ENCODE measurements at regions not wholly inside any gene's neighbourhood (a gene's known extent, or its start where the extent isn't known, plus 50 kb on each side); places are given as distances from the start of the nearest gene placed in this dataset.

DNA sequence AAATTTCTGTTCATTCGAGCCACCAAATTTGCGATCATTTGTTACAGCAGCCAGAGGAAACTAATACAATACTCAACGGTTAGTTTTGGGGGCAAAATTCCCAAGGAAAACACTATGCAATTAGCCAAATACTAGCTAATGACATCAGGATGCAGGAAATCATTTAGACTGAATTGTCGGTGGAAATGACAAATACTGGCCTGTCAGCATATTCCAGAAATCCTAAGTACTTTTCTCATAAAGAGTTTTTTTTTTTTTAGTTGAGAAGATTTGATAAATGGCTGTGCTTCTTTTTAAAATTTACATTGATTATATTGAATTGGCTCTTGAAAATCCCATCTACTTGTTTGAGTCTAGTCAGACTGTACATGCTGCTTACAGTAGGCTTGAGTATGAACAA, 410.1 kb downstream of the SUCLG1 start:
- no peaks in the 10 kb centered on the region for H4K20me1 ChIP-seq (ENCODE audit: control insufficient read depth, extremely low read depth, insufficient read depth, low read length)
- no peaks in the 10 kb centered on the region for H3K36me3 ChIP-seq (ENCODE audit: control insufficient read depth, insufficient read depth, low read length)
- DNase-seq (ENCODE audit: low read depth in 2 of 2), result no peak
- TF ChIP-seq, protein P1, sequence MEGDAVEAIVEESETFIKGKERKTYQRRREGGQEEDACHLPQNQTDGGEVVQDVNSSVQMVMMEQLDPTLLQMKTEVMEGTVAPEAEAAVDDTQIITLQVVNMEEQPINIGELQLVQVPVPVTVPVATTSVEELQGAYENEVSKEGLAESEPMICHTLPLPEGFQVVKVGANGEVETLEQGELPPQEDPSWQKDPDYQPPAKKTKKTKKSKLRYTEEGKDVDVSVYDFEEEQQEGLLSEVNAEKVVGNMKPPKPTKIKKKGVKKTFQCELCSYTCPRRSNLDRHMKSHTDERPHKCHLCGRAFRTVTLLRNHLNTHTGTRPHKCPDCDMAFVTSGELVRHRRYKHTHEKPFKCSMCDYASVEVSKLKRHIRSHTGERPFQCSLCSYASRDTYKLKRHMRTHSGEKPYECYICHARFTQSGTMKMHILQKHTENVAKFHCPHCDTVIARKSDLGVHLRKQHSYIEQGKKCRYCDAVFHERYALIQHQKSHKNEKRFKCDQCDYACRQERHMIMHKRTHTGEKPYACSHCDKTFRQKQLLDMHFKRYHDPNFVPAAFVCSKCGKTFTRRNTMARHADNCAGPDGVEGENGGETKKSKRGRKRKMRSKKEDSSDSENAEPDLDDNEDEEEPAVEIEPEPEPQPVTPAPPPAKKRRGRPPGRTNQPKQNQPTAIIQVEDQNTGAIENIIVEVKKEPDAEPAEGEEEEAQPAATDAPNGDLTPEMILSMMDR (conservative IDR thresholded peaks at IDR 0.05 in 1 of 2, IDR thresholded peaks at IDR 0.05 in 1 of 2; ENCODE audit: low read depth in 1 of 2, low read length in 2 of 2), result no peak
- no peak for TF ChIP-seq EZH2 (IDR thresholded peaks at IDR 0.05; ENCODE audit: low read length, missing control alignments)
- H3K9me3 ChIP-seq (ENCODE audit: control insufficient read depth, insufficient read depth, low read depth, low read length), result no peaks in the 10 kb centered on the region
- H3K79me2 ChIP-seq (ENCODE audit: control insufficient read depth, insufficient read depth, low read length), result no peaks in the 10 kb centered on the region
- no peak overlapping the region for H3K4me2 ChIP-seq (ENCODE audit: extremely low read depth, insufficient read depth, low read length)
- no peaks in the 10 kb centered on the region for H3K27me3 ChIP-seq (ENCODE audit: control insufficient read depth, insufficient read depth, low read length)
- H3K9ac ChIP-seq (ENCODE audit: insufficient read depth, low read length), result no peak overlapping the region
- H3K27ac ChIP-seq (ENCODE audit: insufficient read depth, low read length), result no peak overlapping the region
- no peak overlapping the region for H2AFZ ChIP-seq (ENCODE audit: low read length)
- H3K4me3 ChIP-seq (replicated peaks in 1 of 4; ENCODE audit: control extremely low read depth in 1 of 4, insufficient read depth in 1 of 4, low read depth in 3 of 4, low read length in 4 of 4), result no peak overlapping the region
- H3K4me1 ChIP-seq (ENCODE audit: control insufficient read depth, extremely low read depth, insufficient read depth, low read length), result no peaks in the 10 kb centered on the region

GRCh38 chr2:84041506-84041905, 417.6 kb downstream of the SUCLG1 start:
- no peaks in the 10 kb centered on the region for H3K4me1 ChIP-seq (ENCODE audit: control insufficient read depth, extremely low read depth, insufficient read depth, low read length)
- no peak overlapping the region for H2AFZ ChIP-seq (ENCODE audit: low read length)
- no peak for DNase-seq (ENCODE audit: low read depth in 2 of 2)
- no peaks in the 10 kb centered on the region for H3K9me3 ChIP-seq (ENCODE audit: control insufficient read depth, insufficient read depth, low read depth, low read length)
- no peak overlapping the region for H3K4me2 ChIP-seq (ENCODE audit: extremely low read depth, insufficient read depth, low read length)
- no peak overlapping the region for H3K4me3 ChIP-seq (replicated peaks in 1 of 4; ENCODE audit: control extremely low read depth in 1 of 4, insufficient read depth in 1 of 4, low read depth in 3 of 4, low read length in 4 of 4)
- no peaks in the 10 kb centered on the region for H3K36me3 ChIP-seq (ENCODE audit: control insufficient read depth, insufficient read depth, low read length)
- H3K27me3 ChIP-seq (ENCODE audit: control insufficient read depth, insufficient read depth, low read length), result no peaks in the 10 kb centered on the region
- H3K79me2 ChIP-seq (ENCODE audit: control insufficient read depth, insufficient read depth, low read length), result no peaks in the 10 kb centered on the region
- TF ChIP-seq, protein P1 (conservative IDR thresholded peaks at IDR 0.05 in 1 of 2, IDR thresholded peaks at IDR 0.05 in 1 of 2; ENCODE audit: low read depth in 1 of 2, low read length in 2 of 2), result no peak
- no peak for TF ChIP-seq EZH2 (IDR thresholded peaks at IDR 0.05; ENCODE audit: low read length, missing control alignments)
- H3K9ac ChIP-seq (ENCODE audit: insufficient read depth, low read length), result no peak overlapping the region
- H4K20me1 ChIP-seq (ENCODE audit: control insufficient read depth, extremely low read depth, insufficient read depth, low read length), result no peaks in the 10 kb centered on the region
- no peak overlapping the region for H3K27ac ChIP-seq (ENCODE audit: insufficient read depth, low read length)

DNA sequence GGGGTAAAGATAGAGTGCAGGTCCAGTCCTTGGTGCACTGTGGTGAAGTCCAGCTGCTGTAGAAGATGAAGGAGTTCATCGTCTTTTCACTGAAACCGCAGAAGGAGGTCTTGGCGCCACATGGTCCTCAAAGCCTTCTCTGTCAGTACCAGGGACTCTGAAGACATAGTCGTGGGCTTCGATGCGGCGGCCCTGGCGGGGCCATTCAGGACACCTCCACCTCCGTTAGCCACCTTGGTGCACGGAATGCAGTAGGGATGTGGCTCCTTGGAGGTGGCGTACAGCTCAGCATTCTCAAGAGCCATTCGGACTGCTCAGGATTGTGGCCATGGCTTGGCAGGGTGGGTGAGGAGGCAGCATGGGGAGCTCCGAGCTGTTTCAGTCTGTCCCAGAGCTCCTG, 418.8 kb downstream of the SUCLG1 start:
- Histone ChIP-seq H3K27me3 (ENCODE audit: control insufficient read depth, insufficient read depth, low read length) (no peaks in the 10 kb centered on the region), H3K36me3 (ENCODE audit: control insufficient read depth, insufficient read depth, low read length) (no peaks in the 10 kb centered on the region), H3K4me2 (ENCODE audit: extremely low read depth, insufficient read depth, low read length) (no peak overlapping the region), H3K9me3 (ENCODE audit: control insufficient read depth, insufficient read depth, low read depth, low read length) (no peaks in the 10 kb centered on the region), H4K20me1 (ENCODE audit: control insufficient read depth, extremely low read depth, insufficient read depth, low read length) (no peaks in the 10 kb centered on the region), H3K4me3 (replicated peaks in 1 of 4; ENCODE audit: control extremely low read depth in 1 of 4, insufficient read depth in 1 of 4, low read depth in 3 of 4, low read length in 4 of 4) (no peak overlapping the region), H3K9ac (ENCODE audit: insufficient read depth, low read length) (no peak overlapping the region), H2AFZ (ENCODE audit: low read length) (no peak overlapping the region), H3K4me1 (ENCODE audit: control insufficient read depth, extremely low read depth, insufficient read depth, low read length) (no peaks in the 10 kb centered on the region), H3K79me2 (ENCODE audit: control insufficient read depth, insufficient read depth, low read length) (no peaks in the 10 kb centered on the region), H3K27ac (ENCODE audit: insufficient read depth, low read length) (no peak overlapping the region)
- TF ChIP-seq, protein P1 (conservative IDR thresholded peaks at IDR 0.05 in 1 of 2, IDR thresholded peaks at IDR 0.05 in 1 of 2; ENCODE audit: low read depth in 1 of 2, low read length in 2 of 2), result no peak
- no peak for TF ChIP-seq EZH2 (IDR thresholded peaks at IDR 0.05; ENCODE audit: low read length, missing control alignments)
- no peak for DNase-seq (ENCODE audit: low read depth in 2 of 2)

Data from fibroblast of lung (primary cell).